KMS-11 (cell line): ENCODE measurements at regions not wholly inside any gene's neighbourhood (a gene's known extent, or its start where the extent isn't known, plus 50 kb on each side); places are given as distances from the start of the nearest gene placed in this dataset.

Experiments
- H2AFZ ChIP-seq: fragments of 200-600 bp; sonication (generic); 2 replicates; pipeline ENCODE4 v1.6.1; 2016; ENCODE audit warnings: antibody characterized with exemption, mixed run types, low read depth
- H3K27ac ChIP-seq: fragments of 200-600 bp; sonication (generic); 2 replicates; pipeline ENCODE4 v1.6.1; 2016; ENCODE audit warnings: mild to moderate bottlenecking, mixed run types
- H3K27me3 ChIP-seq: fragments of 200-600 bp; sonication (generic); 2 replicates; pipeline ENCODE4 v1.6.1; 2017; ENCODE audit warnings: mild to moderate bottlenecking, low read depth, mixed run types, moderate library complexity; ENCODE audit not compliant: insufficient read depth
- H3K36me3 ChIP-seq: fragments of 200-600 bp; sonication (generic); 2 replicates; pipeline ENCODE4 v1.6.1; 2017; ENCODE audit warnings: mild to moderate bottlenecking, mixed run types; ENCODE audit not compliant: insufficient read depth
- H3K4me1 ChIP-seq: fragments of 200-600 bp; sonication (generic); 2 replicates; pipeline ENCODE4 v1.6.1; 2016; ENCODE audit warnings: mild to moderate bottlenecking, low read depth, mixed run types; ENCODE audit not compliant: poor library complexity, severe bottlenecking
- H3K4me2 ChIP-seq: fragments of 200-600 bp; sonication (generic); 2 replicates; pipeline ENCODE4 v1.7.0; 2016; ENCODE audit warnings: mild to moderate bottlenecking, mixed run types
- H3K4me3 ChIP-seq: fragments of 200-600 bp; sonication (generic); IDR thresholded peaks from 2 replicates; pipeline ENCODE4 v1.6.1; 2017; ENCODE audit warnings: low read depth, low read length, mixed read lengths; ENCODE audit not compliant: insufficient read depth
- H3K79me2 ChIP-seq: fragments of 200-600 bp; sonication (generic); 2 replicates; pipeline ENCODE4 v1.6.1; 2016; ENCODE audit warnings: low read depth, mixed run types; ENCODE audit not compliant: insufficient read depth
- H3K9ac ChIP-seq: fragments of 200-600 bp; sonication (generic); 2 replicates; pipeline ENCODE4 v1.6.1; 2016; ENCODE audit warnings: mild to moderate bottlenecking, mixed run types
- H4K20me1 ChIP-seq: fragments of 200-600 bp; sonication (generic); 2 replicates; pipeline ENCODE4 v1.6.1; 2016; ENCODE audit warnings: mild to moderate bottlenecking, mixed run types; ENCODE audit not compliant: insufficient read depth
- CTCF ChIP-seq: fragments of 200-600 bp; sonication (generic); conservative IDR thresholded peaks from 2 replicates; pipeline ENCODE4 v1.6.1; 2017; ENCODE audit warnings: low read depth, mild to moderate bottlenecking, antibody characterized with exemption, low read length, moderate library complexity, mixed read lengths

- Histone ChIP-seq H3K36me3 (no peaks in the 10 kb centered on the region), H3K27ac (no peak overlapping the region), H3K4me2 (no peak overlapping the region), H3K4me1 (no peaks in the 10 kb centered on the region), H3K79me2 (no peaks in the 10 kb centered on the region), H3K9ac (no peak overlapping the region), H4K20me1 (no peaks in the 10 kb centered on the region), H2AFZ (no peak overlapping the region), H3K27me3 (no peaks in the 10 kb centered on the region), H3K4me3 (no peak overlapping the region)
- no peak for TF ChIP-seq CTCF
Measured at GRCh38 chr11:128116885-128117284, 470.5 kb downstream of the ETS1 start.

DNA sequence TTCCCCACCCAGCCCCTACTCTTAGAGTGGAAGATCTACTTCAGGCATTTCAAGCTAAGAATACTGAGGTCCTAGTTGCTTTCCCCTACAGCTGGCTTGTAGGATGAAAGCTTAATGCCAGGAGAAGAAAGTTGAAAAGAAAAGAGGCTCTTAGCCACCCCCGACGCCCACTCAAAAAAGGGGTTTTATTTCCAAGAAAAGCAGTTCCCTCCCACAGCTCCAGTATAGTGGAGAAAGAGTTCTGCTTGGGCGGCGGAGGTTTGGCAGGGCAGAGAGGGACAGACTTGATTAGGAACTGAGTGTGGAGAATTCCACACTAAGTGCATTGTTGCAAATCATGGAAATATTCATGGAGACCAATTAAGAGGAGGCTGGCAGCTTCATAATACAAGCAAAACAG is 470.9 kb downstream of the ETS1 start:
- no peak for TF ChIP-seq CTCF
- Histone ChIP-seq H3K36me3 (no peaks in the 10 kb centered on the region), H4K20me1 (no peaks in the 10 kb centered on the region), H2AFZ (no peak overlapping the region), H3K27ac (no peak overlapping the region), H3K4me3 (no peak overlapping the region), H3K4me1 (no peaks in the 10 kb centered on the region), H3K9ac (no peak overlapping the region), H3K27me3 (no peaks in the 10 kb centered on the region), H3K79me2 (no peaks in the 10 kb centered on the region), H3K4me2 (no peak overlapping the region)

GRCh38 chr11:128105950-128106349 is 481.4 kb downstream of the ETS1 start:
- Histone ChIP-seq H2AFZ (no peak overlapping the region), H3K4me1 (no peaks in the 10 kb centered on the region), H3K27ac (no peak overlapping the region), H3K79me2 (no peaks in the 10 kb centered on the region), H3K36me3 (no peaks in the 10 kb centered on the region), H3K27me3 (no peaks in the 10 kb centered on the region), H3K9ac (no peak overlapping the region), H3K4me2 (no peak overlapping the region), H3K4me3 (no peak overlapping the region), H4K20me1 (no peaks in the 10 kb centered on the region)
- TF ChIP-seq CTCF: no peak

GRCh38 chr11:128105511-128105910 is 481.8 kb downstream of the ETS1 start:
- Histone ChIP-seq H3K27ac (no peak overlapping the region), H3K36me3 (no peaks in the 10 kb centered on the region), H2AFZ (no peak overlapping the region), H4K20me1 (no peaks in the 10 kb centered on the region), H3K79me2 (no peaks in the 10 kb centered on the region), H3K4me2 (no peak overlapping the region), H3K4me3 (no peak overlapping the region), H3K4me1 (no peaks in the 10 kb centered on the region), H3K9ac (no peak overlapping the region), H3K27me3 (no peaks in the 10 kb centered on the region)
- no peak for TF ChIP-seq CTCF

DNA sequence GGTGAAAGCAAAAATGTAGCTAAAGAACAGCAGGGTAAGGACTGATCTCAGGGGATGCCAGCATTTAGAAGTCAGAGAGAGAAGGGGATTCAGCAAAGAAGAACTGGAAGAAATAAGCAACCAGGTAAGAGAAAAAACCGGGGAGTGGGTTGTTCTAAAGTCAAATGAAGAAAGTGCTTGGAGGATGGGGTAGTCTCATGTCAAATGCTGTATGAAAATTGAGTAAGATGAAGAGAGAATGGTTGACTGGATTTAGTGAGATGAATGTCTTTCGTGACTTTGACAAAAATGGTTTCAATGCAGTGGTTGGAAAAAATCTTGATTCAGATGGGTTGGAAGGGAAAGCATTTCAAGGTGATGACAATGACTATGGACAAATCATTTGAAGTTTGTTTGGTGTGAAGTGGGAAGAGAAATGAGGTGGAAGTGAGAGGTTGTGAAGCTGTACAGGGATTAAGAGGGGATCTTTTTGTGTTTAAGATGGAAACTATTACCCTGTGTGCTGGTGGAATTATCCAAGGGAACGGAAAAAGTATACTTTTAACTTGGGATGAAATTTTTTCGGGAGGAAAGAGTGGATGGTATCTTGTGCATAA is 484.0 kb downstream of the ETS1 start:
- Histone ChIP-seq H3K27me3 (no peaks in the 10 kb centered on the region), H2AFZ (no peak overlapping the region)
- TF ChIP-seq CTCF: no peak

More for the DNA sequence above, 484.0 kb downstream of the ETS1 start:
- Histone ChIP-seq H3K4me3 (no peak overlapping the region), H4K20me1 (no peaks in the 10 kb centered on the region), H3K36me3 (no peaks in the 10 kb centered on the region), H3K27ac (no peak overlapping the region), H3K4me2 (no peak overlapping the region), H3K79me2 (no peaks in the 10 kb centered on the region), H3K4me1 (no peaks in the 10 kb centered on the region), H3K9ac (no peak overlapping the region)
